Colonic mucosa (tissue), 4 donors: ENCODE measurements at regions not wholly inside any gene's neighbourhood (a gene's known extent, or its start where the extent isn't known, plus 50 kb on each side); places are given as distances from the start of the nearest gene placed in this dataset.

ENCODE experiments used
- DNase-seq: peaks from one replicate; pipeline ENCODE4 v3.0.0-alpha.2; 2020
- H3K27ac ChIP-seq: fragments of 200-600 bp; one replicate; pipeline ENCODE4 v1.8.0; 2021
- H3K27me3 ChIP-seq: fragments of 200-600 bp; one replicate; pipeline ENCODE4 v1.8.0; 2021
- H3K36me3 ChIP-seq: fragments of 200-600 bp; one replicate; pipeline ENCODE4 v1.8.0; 2021
- H3K4me1 ChIP-seq: fragments of 200-600 bp; one replicate; pipeline ENCODE4 v1.8.0; 2021; ENCODE audit warnings: mild to moderate bottlenecking
- H3K4me3 ChIP-seq: fragments of 200-600 bp; one replicate; pipeline ENCODE4 v1.8.0; 2021
- H3K9ac ChIP-seq, 2 donors: one replicate each; pipeline ENCODE4 v1.7.0; 2013; ENCODE audit warnings: control low read depth in 2 of 2, low read depth in 2 of 2, low read length in 2 of 2
- H3K9me3 ChIP-seq: fragments of 200-600 bp; one replicate; pipeline ENCODE4 v1.8.0; 2021
- intact Hi-C: fragments of 100-400 bp; cut with DNase I; formaldehyde crosslinking; loops from one replicate; pipeline ENCODE4 v1.14.1; 2022
- TF ChIP-seq, protein P1 (sequence below): fragments of 200-600 bp; IDR thresholded peaks from one replicate; pipeline ENCODE4 v1.8.0; 2022; ENCODE audit warnings: antibody characterized with exemption, mild to moderate bottlenecking
- donor health status: healthy.
- donor health status: DM: no; HTN: no; CAD: no.
- donor health status: DM: no; HTN: no; CAD: no.

DNA sequence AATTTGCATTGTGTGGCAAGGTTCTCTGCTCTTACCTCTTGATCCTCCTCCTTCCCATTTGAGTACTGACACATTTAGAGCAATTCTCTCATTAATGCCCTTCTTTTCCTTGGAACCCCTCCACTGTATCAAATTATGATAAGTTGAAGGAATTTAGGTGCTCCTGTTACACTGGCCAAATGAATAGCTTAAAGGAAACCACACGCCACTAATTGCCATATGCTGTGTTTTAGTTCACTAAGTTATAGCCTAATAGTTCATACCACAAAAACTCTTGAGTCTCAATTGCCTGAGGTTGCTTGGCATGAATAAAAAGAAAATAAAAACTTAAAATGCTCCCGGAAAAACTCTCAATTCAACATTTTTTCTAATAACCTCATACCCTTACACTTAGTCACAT, 1239.3 kb downstream of the EPHA7 start:
- no peaks in the 10 kb centered on the region for H3K36me3 ChIP-seq
- DNase-seq = no peak
- H3K9ac ChIP-seq = no peak overlapping the region
- intact Hi-C loops = no loop called here
- TF ChIP-seq, protein P1, sequence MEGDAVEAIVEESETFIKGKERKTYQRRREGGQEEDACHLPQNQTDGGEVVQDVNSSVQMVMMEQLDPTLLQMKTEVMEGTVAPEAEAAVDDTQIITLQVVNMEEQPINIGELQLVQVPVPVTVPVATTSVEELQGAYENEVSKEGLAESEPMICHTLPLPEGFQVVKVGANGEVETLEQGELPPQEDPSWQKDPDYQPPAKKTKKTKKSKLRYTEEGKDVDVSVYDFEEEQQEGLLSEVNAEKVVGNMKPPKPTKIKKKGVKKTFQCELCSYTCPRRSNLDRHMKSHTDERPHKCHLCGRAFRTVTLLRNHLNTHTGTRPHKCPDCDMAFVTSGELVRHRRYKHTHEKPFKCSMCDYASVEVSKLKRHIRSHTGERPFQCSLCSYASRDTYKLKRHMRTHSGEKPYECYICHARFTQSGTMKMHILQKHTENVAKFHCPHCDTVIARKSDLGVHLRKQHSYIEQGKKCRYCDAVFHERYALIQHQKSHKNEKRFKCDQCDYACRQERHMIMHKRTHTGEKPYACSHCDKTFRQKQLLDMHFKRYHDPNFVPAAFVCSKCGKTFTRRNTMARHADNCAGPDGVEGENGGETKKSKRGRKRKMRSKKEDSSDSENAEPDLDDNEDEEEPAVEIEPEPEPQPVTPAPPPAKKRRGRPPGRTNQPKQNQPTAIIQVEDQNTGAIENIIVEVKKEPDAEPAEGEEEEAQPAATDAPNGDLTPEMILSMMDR = no peak
- H3K4me1 ChIP-seq = no peaks in the 10 kb centered on the region
- no peak overlapping the region for H3K27ac ChIP-seq
- H3K27me3 ChIP-seq = no peaks in the 10 kb centered on the region
- H3K9me3 ChIP-seq = no peaks in the 10 kb centered on the region
- H3K4me3 ChIP-seq = no peak overlapping the region

DNA sequence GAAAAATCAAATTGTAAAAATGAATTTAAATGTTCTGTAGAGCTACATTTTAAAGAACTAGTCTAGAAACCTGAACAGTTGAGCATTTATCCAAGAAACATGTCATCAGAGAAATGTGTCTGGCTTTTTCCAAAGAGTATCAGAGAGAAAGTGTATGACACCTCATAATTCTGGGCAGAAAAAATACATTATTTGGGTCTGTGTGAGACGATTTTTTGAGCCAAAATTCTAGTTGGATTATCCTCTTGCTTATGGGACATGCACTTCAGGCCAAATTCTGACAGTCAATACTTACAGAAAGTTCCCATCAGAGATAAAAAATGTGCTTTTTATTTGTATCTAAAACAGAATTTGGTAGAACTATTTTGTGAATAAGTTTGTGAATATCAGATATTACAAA, 1242.7 kb downstream of the EPHA7 start:
- no peak for DNase-seq
- intact Hi-C loops = no loop called here
- TF ChIP-seq, protein P1 = no peak
- no peak overlapping the region for H3K4me3 ChIP-seq
- H3K9me3 ChIP-seq = no peaks in the 10 kb centered on the region
- no peak overlapping the region for H3K9ac ChIP-seq
- H3K4me1 ChIP-seq = no peaks in the 10 kb centered on the region
- H3K27ac ChIP-seq = no peak overlapping the region
- H3K27me3 ChIP-seq = no peaks in the 10 kb centered on the region
- no peaks in the 10 kb centered on the region for H3K36me3 ChIP-seq

DNA sequence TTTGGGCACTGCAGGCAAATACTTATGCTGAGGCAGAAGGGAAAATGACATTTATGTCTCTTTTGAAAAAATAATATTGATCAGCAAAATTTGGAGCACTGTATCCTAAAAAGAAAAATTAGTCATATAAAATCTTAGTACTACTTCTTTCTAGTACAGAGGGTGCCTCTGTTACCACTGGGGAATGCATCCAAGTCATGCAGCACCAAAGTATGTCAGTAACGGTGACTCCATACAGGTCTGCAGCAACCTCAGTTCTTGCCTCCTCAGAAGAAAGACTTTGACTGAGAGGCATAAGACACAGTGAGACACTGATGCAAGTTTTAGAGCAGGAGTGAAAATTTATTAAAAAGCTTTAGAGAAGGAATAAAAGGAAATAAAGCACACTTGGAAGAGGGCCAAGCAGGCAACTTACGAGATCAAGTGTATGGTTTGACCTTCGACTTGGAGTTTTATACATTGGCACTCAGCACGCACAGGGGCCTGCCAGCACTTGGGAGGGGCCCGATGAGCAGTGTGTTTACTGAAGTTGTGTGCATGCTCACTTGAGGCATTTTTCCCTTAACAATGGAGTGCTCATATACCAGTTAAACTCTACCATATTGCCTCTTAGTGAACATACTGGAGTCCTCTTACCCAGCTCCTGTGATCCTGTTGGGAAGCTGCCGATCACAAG, 1244.8 kb downstream of the EPHA7 start:
- Histone ChIP-seq H3K4me1 (no peaks in the 10 kb centered on the region), H3K9ac (no peak overlapping the region), H3K36me3 (no peaks in the 10 kb centered on the region), H3K9me3 (no peaks in the 10 kb centered on the region), H3K27me3 (no peaks in the 10 kb centered on the region), H3K4me3 (no peak overlapping the region), H3K27ac (no peak overlapping the region)
- DNase-seq = no peak
- intact Hi-C loops = no loop called here
- TF ChIP-seq, protein P1 = no peak

DNA sequence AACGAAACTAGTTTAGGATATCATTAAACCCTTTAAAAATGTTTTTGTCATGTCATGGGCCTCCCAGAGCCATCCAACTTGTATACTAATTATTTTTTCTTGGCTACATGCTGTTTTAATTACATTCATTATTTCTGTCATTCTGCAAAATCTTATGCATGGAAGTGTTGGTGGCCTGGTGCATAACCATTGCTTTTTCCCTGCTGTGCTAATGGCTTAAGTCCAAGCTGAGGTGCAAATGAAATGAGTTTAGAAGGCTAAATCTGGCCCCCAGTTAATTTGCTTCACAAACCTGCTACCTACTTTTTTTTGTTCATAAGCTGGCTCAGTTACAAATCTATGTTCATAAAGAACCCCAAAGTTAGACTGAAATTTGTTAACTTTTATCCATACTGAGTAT, 1249.9 kb downstream of the EPHA7 start:
- Histone ChIP-seq H3K9me3 (no peaks in the 10 kb centered on the region), H3K4me3 (no peak overlapping the region), H3K9ac (no peak overlapping the region), H3K36me3 (no peaks in the 10 kb centered on the region), H3K4me1 (no peaks in the 10 kb centered on the region), H3K27me3 (no peaks in the 10 kb centered on the region), H3K27ac (no peak overlapping the region)
- no peak for DNase-seq
- intact Hi-C loops = no loop called here
- TF ChIP-seq, protein P1 = no peak

DNA sequence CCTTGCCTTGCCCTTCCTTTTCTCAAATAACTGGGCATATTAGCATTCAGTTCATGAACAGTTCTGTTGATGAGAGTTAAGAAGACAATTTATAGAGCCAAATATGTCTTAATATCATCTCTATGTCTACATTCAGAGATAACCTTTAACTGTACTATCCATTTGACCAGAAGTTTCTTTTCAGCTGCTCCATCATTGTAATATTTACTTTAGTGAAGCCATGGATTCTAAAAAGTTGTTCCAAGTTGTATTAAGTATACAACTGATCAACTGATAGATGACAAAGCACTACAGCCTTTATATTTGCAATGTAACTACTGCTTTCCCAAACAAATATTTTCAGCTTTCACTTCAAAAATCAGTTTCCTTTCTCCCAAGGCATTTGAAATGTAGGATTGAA, 1252.7 kb downstream of the EPHA7 start:
- H3K4me3 ChIP-seq = no peak overlapping the region
- intact Hi-C loops = no loop called here
- H3K27me3 ChIP-seq = no peaks in the 10 kb centered on the region
- no peaks in the 10 kb centered on the region for H3K36me3 ChIP-seq
- H3K27ac ChIP-seq = no peak overlapping the region
- H3K9ac ChIP-seq = no peak overlapping the region
- H3K9me3 ChIP-seq = no peaks in the 10 kb centered on the region
- H3K4me1 ChIP-seq = no peaks in the 10 kb centered on the region
- no peak for DNase-seq
- TF ChIP-seq, protein P1 = no peak
